Hepatic stellate cell (primary cell): ENCODE measurements at regions not wholly inside any gene's neighbourhood (a gene's known extent, or its start where the extent isn't known, plus 50 kb on each side); places are given as distances from the start of the nearest gene placed in this dataset.
"Not testable (repeated sequence)": the region's sequence is repeated elsewhere in the genome, so short reads cannot be mapped to it uniquely, and the experiment has no call there.

Experiments
- DNase-seq: peaks from one replicate; pipeline ENCODE4 v3.0.0; 2011; ENCODE audit warnings: low spot score

DNA sequence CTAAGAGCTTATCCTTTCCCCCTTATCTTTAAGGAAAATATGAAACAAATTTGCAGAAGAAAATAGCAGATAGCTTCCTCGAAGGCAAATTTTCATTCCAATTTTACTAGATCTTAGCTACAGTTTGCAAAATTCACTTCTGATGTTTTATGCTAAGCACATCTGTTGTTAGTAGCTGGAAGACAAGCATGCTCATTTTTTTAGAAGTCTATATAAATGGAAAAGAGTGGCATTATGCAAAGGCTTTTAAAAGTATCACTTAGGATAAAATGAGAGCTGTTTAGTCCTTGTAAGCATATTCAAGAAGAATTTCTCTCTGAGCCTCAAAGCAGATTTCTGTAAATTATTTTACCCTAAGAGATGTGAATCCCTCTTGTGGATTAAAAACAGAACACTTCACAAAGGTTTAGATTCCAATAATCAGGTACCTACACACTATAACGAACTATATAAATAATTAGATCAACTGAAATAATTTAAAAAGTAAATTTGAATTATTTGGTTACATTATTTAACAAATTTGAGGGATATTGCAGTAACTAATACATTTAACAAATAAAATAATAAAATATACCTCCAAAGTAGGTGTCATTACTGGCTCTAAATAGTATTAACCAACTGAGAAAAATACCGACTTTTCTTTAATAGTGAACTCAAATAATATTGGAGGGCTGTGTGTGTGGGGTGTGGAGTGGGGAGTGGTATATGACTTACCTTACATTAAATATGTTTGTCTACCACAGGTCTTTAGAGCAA is 307.1 kb downstream of the SEMA3D start:
- no peak for DNase-seq

- DNase-seq = no peak
Observed at GRCh38 chr7:84877943-84878570, 308.8 kb downstream of the SEMA3D start.

DNA sequence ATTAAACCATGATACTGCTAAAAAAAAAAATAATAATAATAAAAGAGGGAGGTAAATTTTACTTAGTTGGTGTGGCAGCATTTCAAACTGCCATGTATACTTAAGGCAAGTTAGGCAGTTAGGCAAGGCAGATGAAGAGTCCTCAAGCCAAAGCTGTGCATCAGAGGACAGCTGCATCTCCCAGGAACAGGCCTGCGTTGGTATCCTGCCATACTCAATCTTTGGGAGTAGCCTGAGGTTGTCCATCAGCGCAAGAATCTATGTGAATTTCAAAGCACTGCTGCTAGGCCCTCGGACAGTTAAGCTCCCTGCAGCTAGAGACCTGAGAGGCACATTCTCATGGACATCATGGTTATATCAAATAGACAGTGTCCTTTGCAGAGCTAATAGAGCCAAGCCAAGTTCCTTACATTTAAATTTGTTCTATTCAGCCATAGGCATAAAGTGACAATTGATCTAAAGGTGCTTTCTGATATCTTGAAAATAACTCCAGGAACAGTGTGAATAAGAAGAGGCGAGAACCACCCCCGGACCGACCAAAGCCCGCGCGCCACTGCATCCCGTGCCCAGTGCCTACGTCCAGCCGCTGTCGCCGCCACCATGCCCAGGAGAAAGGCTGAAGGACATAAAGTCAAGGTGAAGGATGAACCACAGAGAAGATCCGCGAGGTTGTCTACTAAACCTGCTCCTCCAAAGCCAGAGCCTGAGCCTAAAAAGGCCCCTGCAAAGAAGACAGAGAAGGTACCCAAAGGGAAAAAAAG is 310.6 kb downstream of the SEMA3D start:
- DNase-seq = no peak

DNA sequence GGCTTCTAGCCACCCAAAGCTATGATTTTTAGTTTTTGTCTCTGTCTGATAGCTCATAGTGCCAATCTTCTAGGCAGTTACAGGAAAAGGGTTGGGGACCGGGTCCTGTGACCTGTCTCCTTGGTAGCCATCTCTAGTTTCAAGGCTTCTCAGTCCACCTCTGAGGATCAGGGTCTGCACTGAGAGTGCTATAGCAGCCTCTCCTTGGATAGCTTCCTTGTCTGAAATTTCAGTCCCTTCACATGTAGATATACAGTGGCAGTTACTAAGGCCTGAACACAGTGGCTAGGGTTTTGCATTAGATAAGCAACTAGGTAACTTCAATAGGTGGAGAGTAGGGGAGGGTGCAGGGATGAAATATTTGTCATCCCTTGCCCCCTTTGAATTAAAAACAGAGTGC is 321.3 kb downstream of the SEMA3D start:
- no peak for DNase-seq

GRCh38 chr7:84857336-84857735 is 329.5 kb downstream of the SEMA3D start:
- DNase-seq = no peak

DNA sequence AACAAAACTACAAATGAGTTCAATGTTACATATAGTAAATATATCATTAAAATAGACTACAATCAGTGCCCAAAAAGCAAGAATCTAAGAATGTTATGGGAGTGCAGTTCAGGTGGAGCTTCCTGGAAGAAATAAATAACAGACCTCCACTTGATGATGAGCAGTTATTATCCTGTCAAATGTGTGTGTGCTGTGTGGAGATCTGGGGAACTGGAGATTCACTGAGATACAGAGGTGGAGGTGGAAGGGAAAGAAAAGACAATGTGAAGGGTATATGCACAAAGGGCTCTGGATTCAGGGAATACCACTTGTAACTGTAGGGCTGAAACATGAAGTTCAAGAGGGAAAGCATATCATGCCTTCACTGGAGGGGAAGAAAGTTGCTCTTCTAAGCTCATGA is 331.1 kb downstream of the SEMA3D start:
- no peak for DNase-seq

- not testable (repeated sequence) for DNase-seq
Observed at GRCh38 chr7:84848974-84849372, 337.9 kb downstream of the SEMA3D start.

DNA sequence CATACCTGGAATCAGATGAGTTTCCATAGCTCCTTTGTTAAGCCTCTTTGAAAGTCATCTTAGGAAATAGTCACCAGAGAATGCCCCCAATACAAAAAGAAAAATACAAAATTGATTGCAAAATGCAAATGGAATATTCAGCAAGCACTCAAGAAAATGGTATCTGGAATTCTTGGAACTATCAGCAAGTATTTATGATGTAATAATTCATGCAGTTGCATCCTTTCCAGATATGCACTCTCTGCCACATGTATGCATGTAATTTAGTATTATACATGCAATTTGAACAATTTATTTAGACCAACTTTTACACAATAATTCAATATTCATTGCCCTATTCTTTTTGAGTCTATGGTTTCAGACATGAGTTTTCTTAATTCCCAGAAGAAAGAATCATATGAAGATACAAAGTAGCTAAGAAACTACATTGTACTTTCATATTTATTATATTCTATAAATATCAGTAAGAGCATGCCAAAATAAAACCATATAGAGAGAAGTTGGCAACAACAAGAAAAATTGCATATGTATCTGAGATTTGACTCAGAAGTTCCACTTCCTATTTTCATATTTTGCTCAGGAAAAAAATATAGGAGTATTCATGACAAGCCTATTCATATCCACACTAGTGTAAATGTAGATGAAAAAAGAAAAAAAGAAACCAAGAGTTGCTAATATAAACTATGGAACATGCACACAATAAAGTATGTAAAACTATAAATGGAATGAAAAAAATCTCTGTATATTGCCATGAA is 338.5 kb downstream of the SEMA3D start:
- no peak for DNase-seq

DNA sequence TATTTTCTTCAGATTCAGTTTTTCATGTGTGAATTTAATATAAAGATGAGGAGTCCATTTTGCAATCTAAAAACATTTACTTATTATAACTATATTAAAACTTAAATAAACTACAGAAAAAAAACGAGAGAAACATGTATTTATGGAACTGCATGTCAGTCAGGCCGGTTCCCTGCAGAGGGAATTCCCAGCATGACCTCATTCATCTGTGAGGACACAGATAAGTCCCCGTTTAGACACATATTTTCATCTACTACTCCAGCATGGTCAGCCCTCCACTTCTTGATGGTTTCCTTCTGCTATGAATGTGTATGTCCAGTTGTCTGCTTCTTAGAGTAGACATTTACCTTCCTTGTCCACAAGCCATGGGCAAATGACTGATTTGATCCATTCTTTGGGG is 339.1 kb downstream of the SEMA3D start:
- DNase-seq = no peak

DNA sequence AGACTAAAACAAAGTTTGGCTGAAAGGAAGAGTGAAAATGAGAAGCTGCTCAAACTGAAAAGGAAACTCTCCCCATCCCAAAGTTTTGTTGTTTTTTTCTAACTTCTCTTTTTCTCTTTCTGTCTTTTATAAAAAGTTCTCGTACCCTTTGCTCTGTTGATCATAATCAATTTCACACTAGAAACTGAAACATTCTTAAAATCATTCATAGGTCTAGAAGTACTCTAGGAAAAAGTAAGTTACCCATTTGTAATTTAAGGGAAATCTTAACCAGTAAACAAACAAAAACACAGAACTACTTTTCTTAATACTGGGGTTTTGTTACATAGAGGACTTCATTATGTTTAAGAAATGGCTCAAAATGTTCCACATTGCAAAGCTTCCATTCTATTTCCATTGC is 339.8 kb downstream of the SEMA3D start:
- no peak for DNase-seq

- DNase-seq = no peak
Observed at GRCh38 chr7:84845971-84846370, 340.9 kb downstream of the SEMA3D start.

- no peak for DNase-seq
Observed at GRCh38 chr7:84844771-84845170, 342.1 kb downstream of the SEMA3D start.

GRCh38 chr7:84841809-84842208 is 345.0 kb downstream of the SEMA3D start:
- no peak for DNase-seq

- no peak for DNase-seq
Observed at GRCh38 chr7:84838857-84839256, 348.0 kb downstream of the SEMA3D start.

- no peak for DNase-seq
Observed at GRCh38 chr7:84837405-84837804, 349.5 kb downstream of the SEMA3D start.

DNA sequence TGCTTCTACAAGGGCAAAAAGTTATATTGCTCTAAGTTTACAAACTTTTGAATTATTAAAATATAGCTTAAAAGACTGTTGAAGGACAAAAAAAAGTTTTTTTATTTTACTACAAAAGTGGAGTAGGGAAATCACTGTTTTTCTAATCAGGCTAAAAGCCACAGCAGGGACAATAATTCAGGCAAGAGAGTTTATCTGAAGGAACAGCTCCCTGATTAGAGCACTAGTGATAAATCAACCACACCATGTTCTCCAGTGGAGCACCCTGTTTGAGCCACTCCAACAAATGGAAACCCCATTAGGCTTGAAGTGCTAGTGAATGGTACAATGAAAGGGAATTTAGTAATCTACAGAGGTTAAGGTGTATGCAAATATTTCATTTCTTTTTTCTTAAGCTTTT is 357.1 kb downstream of the SEMA3D start:
- no peak for DNase-seq

DNA sequence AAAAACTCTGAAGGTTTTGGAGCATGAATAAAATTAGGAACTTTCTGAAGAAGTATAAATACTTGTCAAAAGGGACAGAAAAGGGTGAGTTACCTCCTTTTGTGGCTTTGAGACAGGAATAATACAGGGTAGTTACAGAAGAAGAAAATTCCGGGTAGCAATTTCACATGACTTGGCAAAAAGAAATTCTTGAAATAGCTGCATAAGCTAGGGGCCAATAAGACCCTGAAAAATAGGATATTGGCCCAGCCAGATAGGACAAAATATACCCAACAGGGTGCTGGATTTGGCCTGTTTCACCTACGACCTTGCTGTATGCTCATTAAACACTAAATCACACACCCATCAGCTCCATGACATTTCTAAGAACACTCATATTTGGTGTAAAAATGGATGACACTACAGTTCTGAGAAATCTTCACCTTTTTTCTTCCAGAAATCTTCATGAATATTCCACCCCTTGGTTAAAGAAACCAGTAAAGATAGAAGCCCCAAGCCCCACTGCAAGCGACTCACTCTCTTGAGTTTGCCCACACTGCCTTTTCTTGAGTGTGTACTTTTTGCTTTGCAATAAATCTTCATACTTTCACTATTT is 362.7 kb downstream of the SEMA3D start:
- DNase-seq = no peak

DNA sequence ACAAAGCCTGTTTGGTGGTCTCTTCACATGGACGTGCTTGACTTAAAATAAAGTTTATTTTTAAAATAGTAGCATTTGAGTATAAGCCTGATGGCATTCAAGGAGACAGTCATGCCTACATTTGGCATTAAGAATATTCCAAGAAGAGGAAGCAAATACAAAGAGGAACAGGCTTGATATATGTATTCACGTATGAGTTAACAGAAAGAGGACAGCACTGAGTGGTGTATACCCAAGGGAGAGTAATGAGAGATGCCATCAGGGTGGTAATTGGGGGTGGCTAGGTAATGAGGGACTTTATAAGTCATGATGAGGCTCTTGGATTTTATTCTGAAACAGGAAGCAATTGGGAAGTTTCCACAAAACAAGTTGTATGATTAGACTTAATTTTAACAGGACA is 363.3 kb downstream of the SEMA3D start:
- DNase-seq = no peak

- DNase-seq = no peak
Observed at GRCh38 chr7:84822941-84823510, 363.8 kb downstream of the SEMA3D start.

- DNase-seq = no peak
Observed at GRCh38 chr7:84821671-84822534, 365.0 kb downstream of the SEMA3D start.

GRCh38 chr7:84820481-84820880 is 366.4 kb downstream of the SEMA3D start:
- no peak for DNase-seq
